K562 (cell line): ENCODE measurements at regions not wholly inside any gene's neighbourhood (a gene's known extent, or its start where the extent isn't known, plus 50 kb on each side); places are given as distances from the start of the nearest gene placed in this dataset.

Experiments used
- ATAC-seq: fragments of 200-7000 bp; cut with Tn5 transposase; 3 replicates; pipeline ENCODE4 v1.9.1; 2020; ENCODE audit warnings: moderate library complexity
- BruUV-seq: library from RNA; stranded (reverse); fragments of 400-500 nt; replicated peaks from 2 replicates; lab custom pipeline; 2021; lab: Mats Ljungman, UMichigan
- CTCF ChIA-PET: fragments of 300-600 bp; formaldehyde crosslinking; extraction: SDS; loops from one replicate; lab custom pipeline; 2021; ENCODE audit warnings: low intra/inter-chr PET ratio; lab: Yijun Ruan, JAX
- POLR2A ChIA-PET: fragments of 300-600, 350-650 bp; sonication (Branson Sonifier 250); formaldehyde crosslinking; extraction: SDS; loops from one replicate; lab custom pipeline; 2021; ENCODE audit warnings: antibody characterized with exemption, inconsistent platforms; lab: Yijun Ruan, JAX
- DNase-seq, 4 experiments: peaks; one replicate each; pipeline versions ENCODE4 v3.0.0 to v3.0.0-alpha.2; 2011 to 2018; ENCODE audit warnings: low spot score in 3 of 4, mixed read lengths in 3 of 4; ENCODE audit errors: extremely low read depth in 1 of 4
- FAIRE-seq: peaks from 2 replicates; lab custom pipeline; 2011; peaks lifted over from hg19 to GRCh38; lab: Jason Lieb, UNC
- H2AFZ ChIP-seq: 2 replicates; pipeline ENCODE4 v1.6.0; 2011; ENCODE audit warnings: low read depth, low read length, control low read depth, inconsistent platforms
- H3K27ac ChIP-seq: fragments of 200-600 bp; 3 replicates; pipeline ENCODE4 v1.8.0; 2011; ENCODE audit warnings: low read depth, mild to moderate bottlenecking, control low read depth, inconsistent platforms, low read length, moderate library complexity, mixed read lengths; ENCODE audit errors: extremely low read depth
- H3K27me3 ChIP-seq, 2 experiments: fragments of 300-600 bp in 1 of 2; 2 replicates in 1 of 2; 3 replicates in 1 of 2; pipeline versions ENCODE4 v1.6.0 to v1.8.0; 2011; ENCODE audit warnings: inconsistent platforms in 2 of 2, low read length in 2 of 2, mild to moderate bottlenecking in 1 of 2, mixed read lengths in 1 of 2, moderate library complexity in 1 of 2; ENCODE audit not compliant: control insufficient read depth in 2 of 2, insufficient read depth in 2 of 2
- H3K36me3 ChIP-seq: fragments of 300-600 bp; 3 replicates; pipeline ENCODE4 v1.8.0; 2011; ENCODE audit warnings: mild to moderate bottlenecking, low read length, inconsistent platforms; ENCODE audit not compliant: control insufficient read depth, insufficient read depth
- H3K4me1 ChIP-seq, 2 experiments: fragments of 200-600 bp in 1 of 2; replicated peaks in 1 of 2; 2 replicates in 1 of 2; 3 replicates in 1 of 2; pipeline versions ENCODE4 v1.5.1 to v1.8.0; 2011; ENCODE audit warnings: inconsistent platforms in 2 of 2, low read length in 2 of 2, mild to moderate bottlenecking in 1 of 2, mixed read lengths in 1 of 2, moderate library complexity in 1 of 2; ENCODE audit not compliant: control insufficient read depth in 2 of 2, insufficient read depth in 2 of 2
- H3K4me2 ChIP-seq: 2 replicates; pipeline ENCODE4 v1.6.1; 2011; ENCODE audit warnings: low read length, control low read depth, inconsistent platforms, mixed read lengths; ENCODE audit not compliant: insufficient read depth
- H3K4me3 ChIP-seq: fragments of 200-600 bp; sonication (generic), shearing (Covaris generic); 2 replicates; pipeline ENCODE4 v1.5.1; 2016; ENCODE audit warnings: control low read depth, inconsistent platforms
- H3K79me2 ChIP-seq: fragments of 200-600 bp; 3 replicates; pipeline ENCODE4 v1.8.0; 2011; ENCODE audit warnings: low read length, inconsistent platforms; ENCODE audit not compliant: control insufficient read depth, insufficient read depth
- H3K9ac ChIP-seq, 2 experiments: 2 replicates each; pipeline versions ENCODE4 v1.6.0 to v1.6.1; 2011; ENCODE audit warnings: low read depth in 2 of 2, low read length in 2 of 2, control low read depth in 1 of 2, inconsistent platforms in 1 of 2, mild to moderate bottlenecking in 1 of 2, mixed read lengths in 1 of 2; ENCODE audit not compliant: insufficient read depth in 1 of 2
- H3K9me1 ChIP-seq: one replicate; pipeline ENCODE4 v1.6.0; 2011; ENCODE audit warnings: inconsistent platforms, mild to moderate bottlenecking, low read length, moderate library complexity; ENCODE audit not compliant: control insufficient read depth, insufficient read depth
- H3K9me3 ChIP-seq: replicated peaks from 2 replicates; pipeline ENCODE4 v1.5.1; 2011; ENCODE audit warnings: low read depth, low read length, inconsistent platforms; ENCODE audit not compliant: control insufficient read depth, insufficient read depth
- H4K20me1 ChIP-seq: replicated peaks from 2 replicates; pipeline ENCODE4 v1.6.1; 2011; ENCODE audit warnings: low read length, inconsistent platforms, mixed read lengths; ENCODE audit not compliant: control insufficient read depth, insufficient read depth
- CLOCK ChIP-seq: fragments of 250-450 bp; sonication (Bioruptor Pico); IDR thresholded peaks from 2 replicates; pipeline ENCODE4 v1.4.0; 2020; ENCODE audit warnings: mild to moderate bottlenecking, moderate library complexity, borderline replicate concordance
- CREM ChIP-seq: IDR thresholded peaks from 2 replicates; pipeline ENCODE4 v1.6.1; 2014; ENCODE audit warnings: antibody characterized with exemption, low read depth
- CUX1 ChIP-seq: fragments of 200-800 bp; sonication (Bioruptor generic); IDR thresholded peaks from 2 replicates; pipeline ENCODE4 v1.6.1; 2016; ENCODE audit warnings: missing genetic modification characterization, missing compliant biosample characterization
- DNMT1 ChIP-seq: fragments of 450-650 bp; IDR thresholded peaks from 2 replicates; pipeline ENCODE4 v1.6.1; 2016; ENCODE audit warnings: antibody characterized with exemption, mild to moderate bottlenecking
- ESRRA ChIP-seq: fragments of 450-650 bp; IDR thresholded peaks from 2 replicates; pipeline ENCODE4 v1.6.1; 2014; ENCODE audit warnings: low read depth, mild to moderate bottlenecking, moderate library complexity, borderline replicate concordance
- MCM3 ChIP-seq: fragments of 450-650 bp; IDR thresholded peaks from 2 replicates; pipeline ENCODE4 v1.6.1; 2016
- NCOA2 ChIP-seq, 2 experiments: fragments of 450-650 bp; IDR thresholded peaks; 2 replicates each; pipeline ENCODE4 v1.6.1; 2018; ENCODE audit warnings: mild to moderate bottlenecking in 2 of 2, moderate library complexity in 1 of 2; ENCODE audit not compliant: partially characterized antibody in 2 of 2
- PRMT5 ChIP-seq: sonication (generic); formaldehyde crosslinking; IDR thresholded peaks from 2 replicates; pipeline ENCODE4 v1.5.0; 2020; ENCODE audit warnings: missing genetic modification reagents
- RBM34 ChIP-seq: fragments of 200-400 bp; formaldehyde crosslinking; IDR thresholded peaks from 2 replicates; pipeline ENCODE4 v1.6.1; 2018; ENCODE audit warnings: low read length, borderline replicate concordance; ENCODE audit not compliant: insufficient read depth
- TCF7 ChIP-seq: sonication (generic); IDR thresholded peaks from 2 replicates; pipeline ENCODE4 v1.6.1; 2016; ENCODE audit warnings: antibody characterized with exemption, borderline replicate concordance
- ZNF740 ChIP-seq, 3 experiments: fragments of 200-800 bp in 1 of 3; sonication (Bioruptor generic) in 1 of 3; sonication (generic) in 1 of 3; formaldehyde crosslinking in 1 of 3; IDR thresholded peaks; 2 replicates each; pipeline versions ENCODE4 v1.6.1 to v1.8.0; 2016 to 2022; ENCODE audit warnings: mild to moderate bottlenecking in 2 of 3, missing compliant biosample characterization in 2 of 3, missing genetic modification characterization in 2 of 3, missing genetic modification reagents in 1 of 3
- WGBS: fragments of 100-300 bp; shearing (Covaris generic); methylation state at CpG from one replicate; pipeline ENCODE4 v1.1.6; 2016; ENCODE audit warnings: low coverage, mixed read lengths; ENCODE audit not compliant: insufficient coverage; ENCODE audit errors: missing lambda C conversion rate; 5-methylcytosine and 5-hydroxymethylcytosine counted together
- in situ Hi-C: fragments of 300-500 bp; cut with MboI; formaldehyde crosslinking; loops from 4 replicates; pipeline ENCODE4 v1.15.0; 2018; ENCODE audit warnings: inconsistent platforms, mixed read lengths
- intact Hi-C: fragments of 100-400 bp; cut with micrococcal nuclease; formaldehyde crosslinking; loops from 2 replicates; pipeline ENCODE4 v1.14.2; 2022

GRCh38 chr4:27407616-27408015 is 547.0 kb downstream of the STIM2 start:
- intact Hi-C loops, result no loop called here
- FAIRE-seq, result no peak
- in situ Hi-C loops, result no loop called here

More at GRCh38 chr4:27407616-27408015, 547.0 kb downstream of the STIM2 start:
- H4K20me1 ChIP-seq, result no peaks in the 10 kb centered on the region
- H3K9me1 ChIP-seq, result no peaks in the 10 kb centered on the region
- H3K4me3 ChIP-seq, result no peak overlapping the region
- no peak overlapping the region for H3K9ac ChIP-seq
- WGBS, result 9% methylated on average over 1 of the region's 1 CpG
- DNase-seq, result no peak
- no peaks in the 10 kb centered on the region for H3K36me3 ChIP-seq
- H3K27me3 ChIP-seq, result no peaks in the 10 kb centered on the region
- no peak overlapping the region for H3K27ac ChIP-seq
- H2AFZ ChIP-seq, result no peak overlapping the region
- no peaks in the 10 kb centered on the region; the same call in 1 of the 2 replicates for H3K9me3 ChIP-seq
- CTCF ChIA-PET, result no interaction called here
- H3K4me1 ChIP-seq, result no peaks in the 10 kb centered on the region
- H3K4me2 ChIP-seq, result no peak overlapping the region
- BruUV-seq, result no TSS peak
- no peak for TF ChIP-seq ESRRA
- TF ChIP-seq CUX1 (CRISPR knock-in tag), result no peak
- no peak for TF ChIP-seq PRMT5 (CRISPR knock-in tag)
- TF ChIP-seq NCOA2 (IDR thresholded peaks at IDR 0.05; ENCODE audit: partially characterized antibody in 2 of 2), result no peak
- TF ChIP-seq ZNF740 (CRISPR knock-in tag; IDR thresholded peaks at IDR 0.05), result no peak
- no peak for TF ChIP-seq ZNF740 (tag; IDR thresholded peaks at IDR 0.05)
- no peak for TF ChIP-seq DNMT1
- TF ChIP-seq RBM34, result no peak
- no peak for TF ChIP-seq CREM
- TF ChIP-seq TCF7, result no peak
- TF ChIP-seq MCM3, result no peak
- TF ChIP-seq CLOCK (CRISPR knock-in tag), result no peak
- TF ChIP-seq, all 486 proteins: peak for 0
- no peaks in the 10 kb centered on the region for H3K79me2 ChIP-seq
- POLR2A ChIA-PET, result no interaction called here
- ATAC-seq, result no peak
